ENCODE measurements at regions not wholly inside any gene's neighbourhood (a gene's known extent, or its start where the extent isn't known, plus 50 kb on each side); places are given as distances from the start of the nearest gene placed in this dataset.

DNA sequence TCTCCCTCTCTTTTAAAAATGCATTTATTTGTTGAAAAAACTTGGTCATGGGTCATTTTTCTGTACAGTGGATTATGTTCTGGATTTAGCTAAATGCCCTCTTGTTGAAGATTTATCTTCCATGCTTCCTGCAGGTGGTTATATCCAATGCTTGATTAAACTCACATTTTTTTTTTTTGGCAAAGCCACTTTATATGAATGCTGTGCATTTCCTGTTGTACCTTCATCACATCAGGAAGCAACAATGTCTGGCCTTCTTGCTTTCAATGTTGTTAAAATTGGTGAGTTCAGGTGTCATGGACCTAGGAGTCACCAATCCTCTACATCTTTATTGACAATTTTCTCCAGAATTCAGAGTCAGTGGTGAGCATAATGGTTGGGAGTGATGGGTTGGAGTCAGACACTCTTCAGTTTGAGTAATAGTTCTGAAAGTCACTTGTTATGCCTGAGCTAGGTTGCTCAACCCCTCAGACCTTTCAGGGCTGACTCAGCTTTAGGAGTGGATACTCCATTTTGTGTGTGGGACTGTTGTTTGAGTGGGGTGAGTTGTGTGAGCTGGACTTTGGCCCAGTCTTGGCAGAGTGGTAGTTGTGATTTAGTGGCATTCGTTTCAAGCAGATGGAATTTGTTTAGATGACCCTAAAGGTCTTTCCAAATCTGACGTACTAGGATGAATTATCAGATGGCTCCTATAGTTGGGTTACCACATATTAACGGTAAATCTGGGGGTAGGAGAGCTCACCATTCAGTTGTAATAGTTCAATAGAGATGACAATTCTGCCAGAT, 213.5 kb upstream of the ZNF32 start:
- no peak for DNase-seq (ENCODE audit: low read depth in 4 of 6, low spot score in 6 of 6)
- H3K4me3 ChIP-seq (ENCODE audit: low read depth, low read length): no peak overlapping the region
- H3K9me3 ChIP-seq (ENCODE audit: control insufficient read depth, insufficient read depth, low read length): no peaks in the 10 kb centered on the region
- no peaks in the 10 kb centered on the region for H3K36me3 ChIP-seq (ENCODE audit: control insufficient read depth, insufficient read depth, low read length)
- H3K27me3 ChIP-seq (ENCODE audit: control insufficient read depth, insufficient read depth, low read length): no peaks in the 10 kb centered on the region
- H3K27ac ChIP-seq (ENCODE audit: low read depth, low read length): no peak overlapping the region
- WGBS (ENCODE audit: insufficient coverage): 59% methylated on average over 2 of the region's 3 CpGs
- peaks cover 9% of the 10 kb centered on the region for H3K4me1 ChIP-seq (ENCODE audit: control insufficient read depth, insufficient read depth, low read length)

DNA sequence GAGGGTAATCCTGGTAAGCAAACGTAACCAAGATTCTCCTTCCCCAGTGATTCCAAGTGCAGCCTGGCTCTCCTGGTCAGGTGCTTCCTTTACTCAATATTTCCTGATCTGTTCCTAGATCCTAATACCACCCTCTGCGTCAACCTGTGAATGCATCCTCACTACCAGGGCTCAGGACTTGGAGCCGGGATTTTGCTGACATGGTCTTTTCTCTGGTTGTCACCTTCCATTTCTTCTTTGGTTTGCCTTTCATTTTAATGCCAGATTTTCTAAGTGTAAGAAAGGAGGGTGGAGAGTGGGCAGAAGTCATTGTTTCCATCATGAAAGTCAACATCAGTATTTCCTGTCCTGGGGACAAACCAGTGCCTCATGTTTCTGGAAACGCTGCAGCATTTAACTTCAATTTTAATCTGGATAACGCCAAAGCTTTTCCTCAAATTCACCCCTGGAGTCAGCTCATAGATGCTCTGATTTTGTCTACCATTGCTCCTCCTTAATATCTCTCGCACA, 210.4 kb upstream of the ZNF32 start:
- Histone ChIP-seq H3K4me3 (ENCODE audit: low read depth, low read length) (no peak overlapping the region), H3K9me3 (ENCODE audit: control insufficient read depth, insufficient read depth, low read length) (no peaks in the 10 kb centered on the region), H3K27ac (ENCODE audit: low read depth, low read length) (no peak overlapping the region), H3K4me1 (ENCODE audit: control insufficient read depth, insufficient read depth, low read length) (peaks cover 8% of the 10 kb centered on the region), H3K27me3 (ENCODE audit: control insufficient read depth, insufficient read depth, low read length) (no peaks in the 10 kb centered on the region), H3K36me3 (ENCODE audit: control insufficient read depth, insufficient read depth, low read length) (no peaks in the 10 kb centered on the region)
- 88% methylated on average over 6 of the region's 6 CpGs for WGBS (ENCODE audit: insufficient coverage)
- DNase-seq (ENCODE audit: low read depth in 4 of 6, low spot score in 6 of 6): no peak

- Histone ChIP-seq H3K36me3 (ENCODE audit: control insufficient read depth, insufficient read depth, low read length) (no peaks in the 10 kb centered on the region), H3K4me1 (ENCODE audit: control insufficient read depth, insufficient read depth, low read length) (peaks cover 7% of the 10 kb centered on the region), H3K4me3 (ENCODE audit: low read depth, low read length) (no peak overlapping the region), H3K27ac (ENCODE audit: low read depth, low read length) (no peak overlapping the region), H3K27me3 (ENCODE audit: control insufficient read depth, insufficient read depth, low read length) (no peaks in the 10 kb centered on the region), H3K9me3 (ENCODE audit: control insufficient read depth, insufficient read depth, low read length) (no peaks in the 10 kb centered on the region)
- peak in 2 of 6 donors; percentile 66 to 88 for DNase-seq (ENCODE audit: low read depth in 4 of 6, low spot score in 6 of 6)
- WGBS (ENCODE audit: insufficient coverage): no CpG with 5 or more reads among the region's 3 CpGs
These were observed 209.2 kb upstream of the ZNF32 start for GRCh38 chr10:43857931-43858315.

- 64% methylated on average over 3 of the region's 6 CpGs for WGBS (ENCODE audit: insufficient coverage)
- H3K4me1 ChIP-seq (ENCODE audit: control insufficient read depth, insufficient read depth, low read length): peaks cover 11% of the 10 kb centered on the region
- H3K36me3 ChIP-seq (ENCODE audit: control insufficient read depth, insufficient read depth, low read length): no peaks in the 10 kb centered on the region
- DNase-seq (ENCODE audit: low read depth in 4 of 6, low spot score in 6 of 6): peak in 2 of 6 donors; percentile 45 to 49
- no peak overlapping the region for H3K4me3 ChIP-seq (ENCODE audit: low read depth, low read length)
- no peak overlapping the region for H3K27ac ChIP-seq (ENCODE audit: low read depth, low read length)
- H3K9me3 ChIP-seq (ENCODE audit: control insufficient read depth, insufficient read depth, low read length): no peaks in the 10 kb centered on the region
- H3K27me3 ChIP-seq (ENCODE audit: control insufficient read depth, insufficient read depth, low read length): no peaks in the 10 kb centered on the region
These were observed 208.7 kb upstream of the ZNF32 start for GRCh38 chr10:43857206-43857930.

DNA sequence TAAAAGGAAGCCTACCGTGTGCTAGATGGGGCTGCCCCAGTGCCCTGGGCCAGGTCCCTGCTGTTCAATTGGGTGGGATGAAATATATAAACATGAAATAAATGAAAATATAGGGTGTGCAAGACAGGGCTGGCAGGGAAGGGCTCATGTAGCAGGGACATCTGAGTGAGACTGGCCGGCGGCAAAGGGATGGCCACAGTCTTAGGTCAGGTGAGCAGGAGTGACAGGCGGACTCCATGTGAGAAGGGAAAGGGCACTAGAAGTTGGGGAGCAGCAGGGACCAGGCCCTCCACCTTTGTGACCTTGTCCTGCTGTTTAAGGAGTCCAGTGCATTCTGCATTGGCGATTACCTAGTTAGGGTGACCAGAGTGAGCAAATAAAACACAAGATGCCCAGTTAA, 207.6 kb upstream of the ZNF32 start:
- Histone ChIP-seq H3K4me1 (ENCODE audit: control insufficient read depth, insufficient read depth, low read length) (peaks cover 11% of the 10 kb centered on the region), H3K36me3 (ENCODE audit: control insufficient read depth, insufficient read depth, low read length) (no peaks in the 10 kb centered on the region), H3K9me3 (ENCODE audit: control insufficient read depth, insufficient read depth, low read length) (no peaks in the 10 kb centered on the region), H3K27me3 (ENCODE audit: control insufficient read depth, insufficient read depth, low read length) (no peaks in the 10 kb centered on the region), H3K27ac (ENCODE audit: low read depth, low read length) (no peak overlapping the region), H3K4me3 (ENCODE audit: low read depth, low read length) (no peak overlapping the region)
- DNase-seq (ENCODE audit: low read depth in 4 of 6, low spot score in 6 of 6): no peak
- 100% methylated on average over 3 of the region's 5 CpGs for WGBS (ENCODE audit: insufficient coverage)

- H3K27me3 ChIP-seq (ENCODE audit: control insufficient read depth, insufficient read depth, low read length): no peaks in the 10 kb centered on the region
- no peaks in the 10 kb centered on the region for H3K36me3 ChIP-seq (ENCODE audit: control insufficient read depth, insufficient read depth, low read length)
- H3K4me1 ChIP-seq (ENCODE audit: control insufficient read depth, insufficient read depth, low read length): peaks cover 11% of the 10 kb centered on the region
- no peaks in the 10 kb centered on the region for H3K9me3 ChIP-seq (ENCODE audit: control insufficient read depth, insufficient read depth, low read length)
- H3K4me3 ChIP-seq (ENCODE audit: low read depth, low read length): no peak overlapping the region
- no peak overlapping the region for H3K27ac ChIP-seq (ENCODE audit: low read depth, low read length)
- 72% methylated on average over 2 of the region's 4 CpGs for WGBS (ENCODE audit: insufficient coverage)
- no peak for DNase-seq (ENCODE audit: low read depth in 4 of 6, low spot score in 6 of 6)
These were observed 207.1 kb upstream of the ZNF32 start for GRCh38 chr10:43855667-43856210.

- 85% methylated on average over 8 of the region's 10 CpGs for WGBS (ENCODE audit: insufficient coverage)
- Histone ChIP-seq H3K4me1 (ENCODE audit: control insufficient read depth, insufficient read depth, low read length) (peaks cover 11% of the 10 kb centered on the region), H3K9me3 (ENCODE audit: control insufficient read depth, insufficient read depth, low read length) (no peaks in the 10 kb centered on the region), H3K36me3 (ENCODE audit: control insufficient read depth, insufficient read depth, low read length) (no peaks in the 10 kb centered on the region), H3K27ac (ENCODE audit: low read depth, low read length) (peak overlapping the region; percentile 35), H3K27me3 (ENCODE audit: control insufficient read depth, insufficient read depth, low read length) (no peaks in the 10 kb centered on the region), H3K4me3 (ENCODE audit: low read depth, low read length) (no peak overlapping the region)
- peak in 1 of 6 donors; percentile 60 for DNase-seq (ENCODE audit: low read depth in 4 of 6, low spot score in 6 of 6)
These were observed 205.3 kb upstream of the ZNF32 start for GRCh38 chr10:43854007-43854406.

DNA sequence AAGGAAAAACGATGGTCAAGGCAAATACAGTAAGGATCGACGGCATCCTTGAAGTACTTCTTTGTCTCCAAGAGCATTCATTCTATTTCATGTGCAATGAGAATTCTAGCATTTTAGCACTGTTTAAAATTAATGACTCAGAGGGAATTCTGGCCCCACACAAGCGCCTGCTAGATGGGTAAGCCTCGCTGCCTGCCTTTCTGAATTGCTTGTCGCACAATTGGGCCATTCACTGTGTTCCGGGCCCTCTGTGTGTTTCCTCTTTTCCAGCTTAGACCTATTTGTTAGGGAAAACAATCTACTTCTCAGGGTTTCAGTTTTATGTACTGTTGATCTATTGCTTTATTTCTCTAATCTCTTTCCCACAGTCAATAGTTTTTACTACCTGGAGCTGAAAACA, 204.7 kb upstream of the ZNF32 start:
- peak in 1 of 6 donors; percentile 35 for DNase-seq (ENCODE audit: low read depth in 4 of 6, low spot score in 6 of 6)
- Histone ChIP-seq H3K27ac (ENCODE audit: low read depth, low read length) (peak overlapping the region; percentile 35), H3K27me3 (ENCODE audit: control insufficient read depth, insufficient read depth, low read length) (no peaks in the 10 kb centered on the region), H3K4me3 (ENCODE audit: low read depth, low read length) (no peak overlapping the region), H3K4me1 (ENCODE audit: control insufficient read depth, insufficient read depth, low read length) (peaks cover 11% of the 10 kb centered on the region), H3K9me3 (ENCODE audit: control insufficient read depth, insufficient read depth, low read length) (no peaks in the 10 kb centered on the region), H3K36me3 (ENCODE audit: control insufficient read depth, insufficient read depth, low read length) (no peaks in the 10 kb centered on the region)
- 28% methylated on average over 2 of the region's 7 CpGs for WGBS (ENCODE audit: insufficient coverage)

DNA sequence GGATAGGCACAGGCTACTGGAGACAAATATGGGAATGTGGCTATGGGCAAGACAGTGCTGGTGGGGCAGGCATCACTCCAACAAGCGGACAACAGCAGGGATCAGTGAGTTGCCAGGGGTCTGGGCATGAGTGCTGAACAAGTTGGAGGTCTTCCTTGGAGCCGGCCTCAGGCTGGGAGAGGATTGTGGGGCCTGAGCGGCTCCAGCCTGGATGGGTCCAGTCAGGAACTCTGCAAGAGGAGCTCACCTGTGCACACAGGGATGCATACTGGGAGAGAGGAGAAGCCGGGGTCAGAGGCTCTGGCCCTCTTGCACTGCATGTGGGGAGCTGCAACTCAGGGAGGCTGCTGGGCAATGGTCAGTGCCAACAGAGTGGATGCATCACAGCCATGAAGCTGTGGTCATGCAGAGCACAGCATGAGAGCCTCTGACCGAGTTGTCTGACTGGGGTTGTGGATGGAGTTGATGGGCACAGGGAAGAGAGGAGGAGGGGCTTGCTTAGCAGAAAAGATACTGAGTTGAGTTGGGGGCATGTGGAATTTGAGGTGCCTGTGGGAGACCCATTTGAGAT, 204.0 kb upstream of the ZNF32 start:
- H3K36me3 ChIP-seq (ENCODE audit: control insufficient read depth, insufficient read depth, low read length): no peaks in the 10 kb centered on the region
- DNase-seq (ENCODE audit: low read depth in 4 of 6, low spot score in 6 of 6): no peak

More for the DNA sequence above, 204.0 kb upstream of the ZNF32 start:
- no peak overlapping the region for H3K27ac ChIP-seq (ENCODE audit: low read depth, low read length)
- peaks cover 11% of the 10 kb centered on the region for H3K4me1 ChIP-seq (ENCODE audit: control insufficient read depth, insufficient read depth, low read length)
- no peak overlapping the region for H3K4me3 ChIP-seq (ENCODE audit: low read depth, low read length)
- WGBS (ENCODE audit: insufficient coverage): 75% methylated on average over 5 of the region's 5 CpGs
- no peaks in the 10 kb centered on the region for H3K9me3 ChIP-seq (ENCODE audit: control insufficient read depth, insufficient read depth, low read length)
- H3K27me3 ChIP-seq (ENCODE audit: control insufficient read depth, insufficient read depth, low read length): no peaks in the 10 kb centered on the region

Data from spinal cord (tissue), 9 donors.